K562 (cell line): ENCODE measurements at regions not wholly inside any gene's neighbourhood (a gene's known extent, or its start where the extent isn't known, plus 50 kb on each side); places are given as distances from the start of the nearest gene placed in this dataset.

Experiments used
- ATAC-seq: fragments of 200-7000 bp; cut with Tn5 transposase; 3 replicates; pipeline ENCODE4 v1.9.1; 2020; ENCODE audit warnings: moderate library complexity
- BruUV-seq: library from RNA; stranded (reverse); fragments of 400-500 nt; replicated peaks from 2 replicates; lab custom pipeline; 2021; lab: Mats Ljungman, UMichigan
- CTCF ChIA-PET: fragments of 300-600 bp; formaldehyde crosslinking; extraction: SDS; loops from one replicate; lab custom pipeline; 2021; ENCODE audit warnings: low intra/inter-chr PET ratio; lab: Yijun Ruan, JAX
- POLR2A ChIA-PET: fragments of 300-600, 350-650 bp; sonication (Branson Sonifier 250); formaldehyde crosslinking; extraction: SDS; loops from one replicate; lab custom pipeline; 2021; ENCODE audit warnings: antibody characterized with exemption, inconsistent platforms; lab: Yijun Ruan, JAX
- DNase-seq, 4 experiments: peaks; one replicate each; pipeline versions ENCODE4 v3.0.0 to v3.0.0-alpha.2; 2011 to 2018; ENCODE audit warnings: low spot score in 3 of 4, mixed read lengths in 3 of 4; ENCODE audit errors: extremely low read depth in 1 of 4
- FAIRE-seq: peaks from 2 replicates; lab custom pipeline; 2011; peaks lifted over from hg19 to GRCh38; lab: Jason Lieb, UNC
- H2AFZ ChIP-seq: 2 replicates; pipeline ENCODE4 v1.6.0; 2011; ENCODE audit warnings: low read depth, low read length, control low read depth, inconsistent platforms
- H3K27ac ChIP-seq: fragments of 200-600 bp; 3 replicates; pipeline ENCODE4 v1.8.0; 2011; ENCODE audit warnings: low read depth, mild to moderate bottlenecking, control low read depth, inconsistent platforms, low read length, moderate library complexity, mixed read lengths; ENCODE audit errors: extremely low read depth
- H3K27me3 ChIP-seq, 2 experiments: fragments of 300-600 bp in 1 of 2; 2 replicates in 1 of 2; 3 replicates in 1 of 2; pipeline versions ENCODE4 v1.6.0 to v1.8.0; 2011; ENCODE audit warnings: inconsistent platforms in 2 of 2, low read length in 2 of 2, mild to moderate bottlenecking in 1 of 2, mixed read lengths in 1 of 2, moderate library complexity in 1 of 2; ENCODE audit not compliant: control insufficient read depth in 2 of 2, insufficient read depth in 2 of 2
- H3K36me3 ChIP-seq: fragments of 300-600 bp; 3 replicates; pipeline ENCODE4 v1.8.0; 2011; ENCODE audit warnings: mild to moderate bottlenecking, low read length, inconsistent platforms; ENCODE audit not compliant: control insufficient read depth, insufficient read depth
- H3K4me1 ChIP-seq, 2 experiments: fragments of 200-600 bp in 1 of 2; replicated peaks in 1 of 2; 2 replicates in 1 of 2; 3 replicates in 1 of 2; pipeline versions ENCODE4 v1.5.1 to v1.8.0; 2011; ENCODE audit warnings: inconsistent platforms in 2 of 2, low read length in 2 of 2, mild to moderate bottlenecking in 1 of 2, mixed read lengths in 1 of 2, moderate library complexity in 1 of 2; ENCODE audit not compliant: control insufficient read depth in 2 of 2, insufficient read depth in 2 of 2
- H3K4me2 ChIP-seq: 2 replicates; pipeline ENCODE4 v1.6.1; 2011; ENCODE audit warnings: low read length, control low read depth, inconsistent platforms, mixed read lengths; ENCODE audit not compliant: insufficient read depth
- H3K4me3 ChIP-seq: fragments of 200-600 bp; sonication (generic), shearing (Covaris generic); 2 replicates; pipeline ENCODE4 v1.5.1; 2016; ENCODE audit warnings: control low read depth, inconsistent platforms
- H3K79me2 ChIP-seq: fragments of 200-600 bp; 3 replicates; pipeline ENCODE4 v1.8.0; 2011; ENCODE audit warnings: low read length, inconsistent platforms; ENCODE audit not compliant: control insufficient read depth, insufficient read depth
- H3K9ac ChIP-seq, 2 experiments: 2 replicates each; pipeline versions ENCODE4 v1.6.0 to v1.6.1; 2011; ENCODE audit warnings: low read depth in 2 of 2, low read length in 2 of 2, control low read depth in 1 of 2, inconsistent platforms in 1 of 2, mild to moderate bottlenecking in 1 of 2, mixed read lengths in 1 of 2; ENCODE audit not compliant: insufficient read depth in 1 of 2
- H3K9me1 ChIP-seq: one replicate; pipeline ENCODE4 v1.6.0; 2011; ENCODE audit warnings: inconsistent platforms, mild to moderate bottlenecking, low read length, moderate library complexity; ENCODE audit not compliant: control insufficient read depth, insufficient read depth
- H3K9me3 ChIP-seq: replicated peaks from 2 replicates; pipeline ENCODE4 v1.5.1; 2011; ENCODE audit warnings: low read depth, low read length, inconsistent platforms; ENCODE audit not compliant: control insufficient read depth, insufficient read depth
- H4K20me1 ChIP-seq: replicated peaks from 2 replicates; pipeline ENCODE4 v1.6.1; 2011; ENCODE audit warnings: low read length, inconsistent platforms, mixed read lengths; ENCODE audit not compliant: control insufficient read depth, insufficient read depth
- COPS2 ChIP-seq: fragments of 450-650 bp; conservative IDR thresholded peaks from 2 replicates; pipeline ENCODE4 v1.6.1; 2016; ENCODE audit warnings: mild to moderate bottlenecking, moderate library complexity
- HNRNPL ChIP-seq: fragments of 200-400 bp; formaldehyde crosslinking; IDR thresholded peaks from 2 replicates; pipeline ENCODE4 v1.6.1; 2017; ENCODE audit warnings: low read depth, mild to moderate bottlenecking, low read length
- HSF4 ChIP-seq: fragments of 250-450 bp; sonication (Bioruptor Pico); IDR thresholded peaks from 2 replicates; pipeline ENCODE4 v2.1.2; 2022; ENCODE audit warnings: mild to moderate bottlenecking, moderate library complexity, borderline replicate concordance
- MTA3 ChIP-seq: fragments of 450-650 bp; formaldehyde crosslinking; IDR thresholded peaks from 2 replicates; pipeline ENCODE4 v1.6.1; 2017; ENCODE audit warnings: mild to moderate bottlenecking, borderline replicate concordance
- WGBS: fragments of 100-300 bp; shearing (Covaris generic); methylation state at CpG from one replicate; pipeline ENCODE4 v1.1.6; 2016; ENCODE audit warnings: low coverage, mixed read lengths; ENCODE audit not compliant: insufficient coverage; ENCODE audit errors: missing lambda C conversion rate; 5-methylcytosine and 5-hydroxymethylcytosine counted together
- in situ Hi-C: fragments of 300-500 bp; cut with MboI; formaldehyde crosslinking; loops from 4 replicates; pipeline ENCODE4 v1.15.0; 2018; ENCODE audit warnings: inconsistent platforms, mixed read lengths
- intact Hi-C: fragments of 100-400 bp; cut with micrococcal nuclease; formaldehyde crosslinking; loops from 2 replicates; pipeline ENCODE4 v1.14.2; 2022
- TF ChIP-seq, protein P1 (sequence below): sonication (generic); formaldehyde crosslinking; IDR thresholded peaks from 2 replicates; pipeline ENCODE4 v1.8.0; 2023; ENCODE audit warnings: mild to moderate bottlenecking, missing genetic modification reagents
- TF ChIP-seq, protein P2 (sequence below): fragments of 450-650 bp; IDR thresholded peaks from 2 replicates; pipeline ENCODE4 v1.6.1; 2017; ENCODE audit warnings: mild to moderate bottlenecking, moderate library complexity
- TF ChIP-seq, protein P3 (sequence below), 2 experiments: fragments of 450-650 bp in 1 of 2; sonication (generic) in 1 of 2; formaldehyde crosslinking in 1 of 2; IDR thresholded peaks; 2 replicates each; pipeline versions ENCODE4 v1.7.1 to v1.9.0; 2016 to 2022; ENCODE audit warnings: inconsistent platforms in 1 of 2, mild to moderate bottlenecking in 1 of 2, missing genetic modification reagents in 1 of 2

DNA sequence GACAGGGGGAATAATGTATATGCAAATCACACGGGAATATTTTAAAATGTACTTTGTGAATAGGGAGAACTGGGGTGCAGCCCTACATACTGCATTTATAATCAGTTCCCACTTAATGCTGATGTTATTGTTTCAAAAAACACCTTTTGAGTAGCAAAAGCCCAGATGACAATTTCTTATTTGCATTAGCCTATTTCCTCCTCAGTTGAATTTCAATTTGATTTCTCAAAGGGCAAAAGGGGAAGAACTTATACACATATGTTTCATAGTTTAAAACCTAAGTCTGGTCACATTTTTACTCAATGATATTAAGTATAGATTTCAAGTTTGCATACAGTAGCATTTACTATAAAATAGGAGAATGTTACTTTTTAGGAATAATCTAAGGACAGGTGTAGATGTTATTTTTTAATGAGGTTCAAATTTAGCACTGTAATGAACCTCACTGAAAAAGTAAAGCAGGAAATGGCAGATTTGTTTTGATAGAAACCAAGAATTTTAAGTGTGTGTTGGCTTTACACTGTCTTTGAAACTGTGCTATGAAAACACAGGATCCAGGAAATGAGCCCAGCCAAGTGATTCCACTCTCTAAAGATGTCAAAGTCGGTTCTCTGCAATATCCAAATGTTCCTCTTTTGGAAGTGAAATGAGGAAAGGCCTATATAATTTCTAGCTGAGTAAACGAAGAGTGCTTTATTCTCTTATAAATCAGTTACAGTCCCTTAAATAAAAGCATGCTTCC lies 367.4 kb downstream of the BTG1 start:
- TF ChIP-seq, protein P1, sequence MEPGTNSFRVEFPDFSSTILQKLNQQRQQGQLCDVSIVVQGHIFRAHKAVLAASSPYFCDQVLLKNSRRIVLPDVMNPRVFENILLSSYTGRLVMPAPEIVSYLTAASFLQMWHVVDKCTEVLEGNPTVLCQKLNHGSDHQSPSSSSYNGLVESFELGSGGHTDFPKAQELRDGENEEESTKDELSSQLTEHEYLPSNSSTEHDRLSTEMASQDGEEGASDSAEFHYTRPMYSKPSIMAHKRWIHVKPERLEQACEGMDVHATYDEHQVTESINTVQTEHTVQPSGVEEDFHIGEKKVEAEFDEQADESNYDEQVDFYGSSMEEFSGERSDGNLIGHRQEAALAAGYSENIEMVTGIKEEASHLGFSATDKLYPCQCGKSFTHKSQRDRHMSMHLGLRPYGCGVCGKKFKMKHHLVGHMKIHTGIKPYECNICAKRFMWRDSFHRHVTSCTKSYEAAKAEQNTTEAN = no peak
- TF ChIP-seq MTA3 = no peak
- TF ChIP-seq, protein P2, sequence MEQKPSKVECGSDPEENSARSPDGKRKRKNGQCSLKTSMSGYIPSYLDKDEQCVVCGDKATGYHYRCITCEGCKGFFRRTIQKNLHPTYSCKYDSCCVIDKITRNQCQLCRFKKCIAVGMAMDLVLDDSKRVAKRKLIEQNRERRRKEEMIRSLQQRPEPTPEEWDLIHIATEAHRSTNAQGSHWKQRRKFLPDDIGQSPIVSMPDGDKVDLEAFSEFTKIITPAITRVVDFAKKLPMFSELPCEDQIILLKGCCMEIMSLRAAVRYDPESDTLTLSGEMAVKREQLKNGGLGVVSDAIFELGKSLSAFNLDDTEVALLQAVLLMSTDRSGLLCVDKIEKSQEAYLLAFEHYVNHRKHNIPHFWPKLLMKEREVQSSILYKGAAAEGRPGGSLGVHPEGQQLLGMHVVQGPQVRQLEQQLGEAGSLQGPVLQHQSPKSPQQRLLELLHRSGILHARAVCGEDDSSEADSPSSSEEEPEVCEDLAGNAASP = no peak
- TF ChIP-seq, protein P3, sequence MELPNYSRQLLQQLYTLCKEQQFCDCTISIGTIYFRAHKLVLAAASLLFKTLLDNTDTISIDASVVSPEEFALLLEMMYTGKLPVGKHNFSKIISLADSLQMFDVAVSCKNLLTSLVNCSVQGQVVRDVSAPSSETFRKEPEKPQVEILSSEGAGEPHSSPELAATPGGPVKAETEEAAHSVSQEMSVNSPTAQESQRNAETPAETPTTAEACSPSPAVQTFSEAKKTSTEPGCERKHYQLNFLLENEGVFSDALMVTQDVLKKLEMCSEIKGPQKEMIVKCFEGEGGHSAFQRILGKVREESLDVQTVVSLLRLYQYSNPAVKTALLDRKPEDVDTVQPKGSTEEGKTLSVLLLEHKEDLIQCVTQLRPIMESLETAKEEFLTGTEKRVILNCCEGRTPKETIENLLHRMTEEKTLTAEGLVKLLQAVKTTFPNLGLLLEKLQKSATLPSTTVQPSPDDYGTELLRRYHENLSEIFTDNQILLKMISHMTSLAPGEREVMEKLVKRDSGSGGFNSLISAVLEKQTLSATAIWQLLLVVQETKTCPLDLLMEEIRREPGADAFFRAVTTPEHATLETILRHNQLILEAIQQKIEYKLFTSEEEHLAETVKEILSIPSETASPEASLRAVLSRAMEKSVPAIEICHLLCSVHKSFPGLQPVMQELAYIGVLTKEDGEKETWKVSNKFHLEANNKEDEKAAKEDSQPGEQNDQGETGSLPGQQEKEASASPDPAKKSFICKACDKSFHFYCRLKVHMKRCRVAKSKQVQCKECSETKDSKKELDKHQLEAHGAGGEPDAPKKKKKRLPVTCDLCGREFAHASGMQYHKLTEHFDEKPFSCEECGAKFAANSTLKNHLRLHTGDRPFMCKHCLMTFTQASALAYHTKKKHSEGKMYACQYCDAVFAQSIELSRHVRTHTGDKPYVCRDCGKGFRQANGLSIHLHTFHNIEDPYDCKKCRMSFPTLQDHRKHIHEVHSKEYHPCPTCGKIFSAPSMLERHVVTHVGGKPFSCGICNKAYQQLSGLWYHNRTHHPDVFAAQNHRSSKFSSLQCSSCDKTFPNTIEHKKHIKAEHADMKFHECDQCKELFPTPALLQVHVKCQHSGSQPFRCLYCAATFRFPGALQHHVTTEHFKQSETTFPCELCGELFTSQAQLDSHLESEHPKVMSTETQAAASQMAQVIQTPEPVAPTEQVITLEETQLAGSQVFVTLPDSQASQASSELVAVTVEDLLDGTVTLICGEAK (IDR thresholded peaks at IDR 0.05) = 0 out of 2 replicates have a peak, but pooled peaks have one; percentile 15
- TF ChIP-seq, protein P3 (CRISPR knock-in tag; IDR thresholded peaks at IDR 0.05) = no peak
- TF ChIP-seq HNRNPL = no peak
- no peak for TF ChIP-seq HSF4
- no peak for TF ChIP-seq COPS2
- ATAC-seq (no peak; the same call in 2 of the 3 replicates), FAIRE-seq (no peak), DNase-seq (no peak)
- CTCF ChIA-PET = no interaction called here
- H3K4me1 ChIP-seq = peaks cover 0 to 12% of the 10 kb centered on the region in 2 experiments; a peak in 3 of 5 replicates
- H3K4me3 ChIP-seq = no peak overlapping the region
- H3K79me2 ChIP-seq = peaks cover 5% of the 10 kb centered on the region; the same call in 2 of the 3 replicates
- BruUV-seq = no TSS peak
- no peak overlapping the region for H3K9ac ChIP-seq
- H3K9me1 ChIP-seq = no peaks in the 10 kb centered on the region
- in situ Hi-C loops = no loop called here
- intact Hi-C loops = loop anchor here (10.0 kb wide), 1 partner anchor 143 kb away; no protein-coding TSS in a partner anchor
- 28% methylated on average over 3 of the region's 3 CpGs for WGBS
- peak overlapping the region; percentile 6; the same call in 1 of the 3 replicates for H3K27ac ChIP-seq
- no peaks in the 10 kb centered on the region for H3K27me3 ChIP-seq
- no peak overlapping the region for H2AFZ ChIP-seq
- H4K20me1 ChIP-seq = peaks cover 7% of the 10 kb centered on the region; the same call in 1 of the 2 replicates
- H3K36me3 ChIP-seq = no peaks in the 10 kb centered on the region; the same call in 2 of the 3 replicates
- no peak overlapping the region for H3K4me2 ChIP-seq
- H3K9me3 ChIP-seq = no peaks in the 10 kb centered on the region
- POLR2A ChIA-PET = interaction anchor here (0.5 to 1.9 kb wide), 4 partner anchors 10 to 391 kb away, joined by 3 to 10 read pairs (median 4); partner anchors contain the start of gene BTG1
